ENCODE measurements at regions not wholly inside any gene's neighbourhood (a gene's known extent, or its start where the extent isn't known, plus 50 kb on each side); places are given as distances from the start of the nearest gene placed in this dataset.

- Histone ChIP-seq H3K14ac (ENCODE audit: low read length) (no peak overlapping the region), H3K18ac (ENCODE audit: low read length) (no peak overlapping the region), H3K79me2 (ENCODE audit: control insufficient read depth, insufficient read depth, low read length, poor library complexity) (no peaks in the 10 kb centered on the region), H3K27me3 (ENCODE audit: insufficient read depth, low read length) (no peaks in the 10 kb centered on the region), H2BK12ac (ENCODE audit: low read length) (no peak overlapping the region), H3K9me3 (ENCODE audit: insufficient read depth, low read depth, low read length) (no peaks in the 10 kb centered on the region), H2BK120ac (ENCODE audit: insufficient read depth, low read length, poor library complexity) (no peak overlapping the region), H3K36me3 (ENCODE audit: control insufficient read depth in 1 of 2, insufficient read depth in 2 of 2, low read length in 2 of 2) (no peaks in the 10 kb centered on the region), H3K4ac (ENCODE audit: low read depth, low read length) (no peak overlapping the region), H3K79me1 (ENCODE audit: low read length) (no peaks in the 10 kb centered on the region), H4K8ac (ENCODE audit: low read depth, low read length) (no peak overlapping the region), H4K12ac (ENCODE audit: low read depth, low read length) (no peak overlapping the region), H3K4me2 (ENCODE audit: low read length) (no peak overlapping the region), H2AFZ (ENCODE audit: insufficient read depth, low read length, poor library complexity) (no peak overlapping the region), H2BK5ac (ENCODE audit: low read depth, low read length, poor library complexity) (no peak overlapping the region), H3K23ac (ENCODE audit: low read length) (no peak overlapping the region), H3K4me3 (ENCODE audit: low read depth, low read length) (no peak overlapping the region), H3K27ac (ENCODE audit: low read depth, low read length) (no peak overlapping the region), H3K9ac (ENCODE audit: low read length) (no peak overlapping the region), H4K91ac (ENCODE audit: low read depth, low read length) (no peak overlapping the region), H3K4me1 (ENCODE audit: control insufficient read depth in 1 of 2, insufficient read depth in 2 of 2, low read length in 2 of 2) (no peaks in the 10 kb centered on the region), H2AK5ac (ENCODE audit: low read length) (no peak overlapping the region)
- no peak for DNase-seq
- no CpG with 5 or more reads among the region's 1 CpG for WGBS (ENCODE audit: extremely low coverage, insufficient coverage, insufficient read length)
Observed at GRCh38 chr3:74538669-74539068, 75.8 kb downstream of the CNTN3 start.

- WGBS (ENCODE audit: extremely low coverage, insufficient coverage, insufficient read length) = no CpG with 5 or more reads among the region's 2 CpGs
Observed at GRCh38 chr3:74537857-74538256, 76.6 kb downstream of the CNTN3 start.

GRCh38 chr3:74537164-74537563 lies 77.3 kb downstream of the CNTN3 start:
- Histone ChIP-seq H2BK120ac (ENCODE audit: insufficient read depth, low read length, poor library complexity) (no peak overlapping the region), H3K4me1 (ENCODE audit: control insufficient read depth in 1 of 2, insufficient read depth in 2 of 2, low read length in 2 of 2) (no peaks in the 10 kb centered on the region), H4K8ac (ENCODE audit: low read depth, low read length) (no peak overlapping the region), H3K79me1 (ENCODE audit: low read length) (no peaks in the 10 kb centered on the region), H3K4me3 (ENCODE audit: low read depth, low read length) (no peak overlapping the region), H2BK5ac (ENCODE audit: low read depth, low read length, poor library complexity) (no peak overlapping the region), H3K23ac (ENCODE audit: low read length) (no peak overlapping the region), H3K9ac (ENCODE audit: low read length) (no peak overlapping the region), H3K36me3 (ENCODE audit: control insufficient read depth in 1 of 2, insufficient read depth in 2 of 2, low read length in 2 of 2) (no peaks in the 10 kb centered on the region), H3K9me3 (ENCODE audit: insufficient read depth, low read depth, low read length) (no peaks in the 10 kb centered on the region), H4K12ac (ENCODE audit: low read depth, low read length) (no peak overlapping the region), H4K91ac (ENCODE audit: low read depth, low read length) (no peak overlapping the region), H2AFZ (ENCODE audit: insufficient read depth, low read length, poor library complexity) (no peak overlapping the region), H2BK12ac (ENCODE audit: low read length) (no peak overlapping the region), H3K4ac (ENCODE audit: low read depth, low read length) (no peak overlapping the region), H2AK5ac (ENCODE audit: low read length) (no peak overlapping the region), H3K27ac (ENCODE audit: low read depth, low read length) (no peak overlapping the region), H3K79me2 (ENCODE audit: control insufficient read depth, insufficient read depth, low read length, poor library complexity) (no peaks in the 10 kb centered on the region), H3K27me3 (ENCODE audit: insufficient read depth, low read length) (no peaks in the 10 kb centered on the region), H3K14ac (ENCODE audit: low read length) (no peak overlapping the region), H3K4me2 (ENCODE audit: low read length) (no peak overlapping the region), H3K18ac (ENCODE audit: low read length) (no peak overlapping the region)
- no CpG with 5 or more reads among the region's 4 CpGs for WGBS (ENCODE audit: extremely low coverage, insufficient coverage, insufficient read length)
- DNase-seq = no peak

More at GRCh38 chr3:74537857-74538256, 76.6 kb downstream of the CNTN3 start:
- no peaks in the 10 kb centered on the region for H3K79me2 ChIP-seq (ENCODE audit: control insufficient read depth, insufficient read depth, low read length, poor library complexity)
- no peak overlapping the region for H3K4ac ChIP-seq (ENCODE audit: low read depth, low read length)
- no peak overlapping the region for H3K14ac ChIP-seq (ENCODE audit: low read length)
- H3K4me1 ChIP-seq (ENCODE audit: control insufficient read depth in 1 of 2, insufficient read depth in 2 of 2, low read length in 2 of 2) = no peaks in the 10 kb centered on the region
- no peak overlapping the region for H2BK5ac ChIP-seq (ENCODE audit: low read depth, low read length, poor library complexity)
- H4K12ac ChIP-seq (ENCODE audit: low read depth, low read length) = no peak overlapping the region
- H3K4me2 ChIP-seq (ENCODE audit: low read length) = no peak overlapping the region
- no peak overlapping the region for H2AFZ ChIP-seq (ENCODE audit: insufficient read depth, low read length, poor library complexity)
- no peaks in the 10 kb centered on the region for H3K36me3 ChIP-seq (ENCODE audit: control insufficient read depth in 1 of 2, insufficient read depth in 2 of 2, low read length in 2 of 2)
- H3K27ac ChIP-seq (ENCODE audit: low read depth, low read length) = no peak overlapping the region
- no peak overlapping the region for H3K9ac ChIP-seq (ENCODE audit: low read length)
- H3K18ac ChIP-seq (ENCODE audit: low read length) = no peak overlapping the region
- H3K23ac ChIP-seq (ENCODE audit: low read length) = no peak overlapping the region
- no peak overlapping the region for H2AK5ac ChIP-seq (ENCODE audit: low read length)
- H4K8ac ChIP-seq (ENCODE audit: low read depth, low read length) = no peak overlapping the region
- no peak overlapping the region for H3K4me3 ChIP-seq (ENCODE audit: low read depth, low read length)
- no peak overlapping the region for H2BK120ac ChIP-seq (ENCODE audit: insufficient read depth, low read length, poor library complexity)
- no peaks in the 10 kb centered on the region for H3K9me3 ChIP-seq (ENCODE audit: insufficient read depth, low read depth, low read length)
- no peak overlapping the region for H4K91ac ChIP-seq (ENCODE audit: low read depth, low read length)
- no peaks in the 10 kb centered on the region for H3K27me3 ChIP-seq (ENCODE audit: insufficient read depth, low read length)
- DNase-seq = no peak
- H3K79me1 ChIP-seq (ENCODE audit: low read length) = no peaks in the 10 kb centered on the region
- H2BK12ac ChIP-seq (ENCODE audit: low read length) = no peak overlapping the region

- Histone ChIP-seq H3K9me3 (ENCODE audit: insufficient read depth, low read depth, low read length) (no peaks in the 10 kb centered on the region), H3K14ac (ENCODE audit: low read length) (no peak overlapping the region), H2AFZ (ENCODE audit: insufficient read depth, low read length, poor library complexity) (no peak overlapping the region), H3K4me3 (ENCODE audit: low read depth, low read length) (no peak overlapping the region), H3K18ac (ENCODE audit: low read length) (no peak overlapping the region), H2BK5ac (ENCODE audit: low read depth, low read length, poor library complexity) (no peak overlapping the region), H3K23ac (ENCODE audit: low read length) (no peak overlapping the region), H3K4me2 (ENCODE audit: low read length) (no peak overlapping the region), H3K4ac (ENCODE audit: low read depth, low read length) (no peak overlapping the region), H2AK5ac (ENCODE audit: low read length) (no peak overlapping the region), H4K91ac (ENCODE audit: low read depth, low read length) (no peak overlapping the region), H3K9ac (ENCODE audit: low read length) (no peak overlapping the region), H3K27me3 (ENCODE audit: insufficient read depth, low read length) (no peaks in the 10 kb centered on the region), H3K79me2 (ENCODE audit: control insufficient read depth, insufficient read depth, low read length, poor library complexity) (no peaks in the 10 kb centered on the region), H4K8ac (ENCODE audit: low read depth, low read length) (no peak overlapping the region), H3K4me1 (ENCODE audit: control insufficient read depth in 1 of 2, insufficient read depth in 2 of 2, low read length in 2 of 2) (no peaks in the 10 kb centered on the region), H2BK120ac (ENCODE audit: insufficient read depth, low read length, poor library complexity) (no peak overlapping the region), H3K36me3 (ENCODE audit: control insufficient read depth in 1 of 2, insufficient read depth in 2 of 2, low read length in 2 of 2) (no peaks in the 10 kb centered on the region), H2BK12ac (ENCODE audit: low read length) (no peak overlapping the region), H4K12ac (ENCODE audit: low read depth, low read length) (no peak overlapping the region), H3K27ac (ENCODE audit: low read depth, low read length) (no peak overlapping the region), H3K79me1 (ENCODE audit: low read length) (no peaks in the 10 kb centered on the region)
- no CpG with 5 or more reads among the region's 3 CpGs for WGBS (ENCODE audit: extremely low coverage, insufficient coverage, insufficient read length)
- no peak for DNase-seq
Observed at GRCh38 chr3:74535281-74535680, 79.2 kb downstream of the CNTN3 start.

All from trophoblast cell (in vitro differentiated cells and primary cell).